HG03342 (cell line): ENCODE measurements at regions not wholly inside any gene's neighbourhood (a gene's known extent, or its start where the extent isn't known, plus 50 kb on each side); places are given as distances from the start of the nearest gene placed in this dataset.
"Not testable (repeated sequence)": the region's sequence is repeated elsewhere in the genome, so short reads cannot be mapped to it uniquely, and the experiment has no call there.

Experiments used
- ATAC-seq: cut with Tn5 transposase; IDR thresholded peaks from one replicate; pipeline ENCODE4 v1.9.1; 2021; ENCODE audit warnings: mild to moderate bottlenecking, moderate library complexity; ENCODE audit not compliant: unreplicated experiment

- no peak for ATAC-seq
Observed at GRCh38 chr7:14974688-14975087, 72.1 kb upstream of the DGKB start.

- peak; percentile 80 for ATAC-seq
Observed at GRCh38 chr7:14973712-14974428, 71.3 kb upstream of the DGKB start.

DNA sequence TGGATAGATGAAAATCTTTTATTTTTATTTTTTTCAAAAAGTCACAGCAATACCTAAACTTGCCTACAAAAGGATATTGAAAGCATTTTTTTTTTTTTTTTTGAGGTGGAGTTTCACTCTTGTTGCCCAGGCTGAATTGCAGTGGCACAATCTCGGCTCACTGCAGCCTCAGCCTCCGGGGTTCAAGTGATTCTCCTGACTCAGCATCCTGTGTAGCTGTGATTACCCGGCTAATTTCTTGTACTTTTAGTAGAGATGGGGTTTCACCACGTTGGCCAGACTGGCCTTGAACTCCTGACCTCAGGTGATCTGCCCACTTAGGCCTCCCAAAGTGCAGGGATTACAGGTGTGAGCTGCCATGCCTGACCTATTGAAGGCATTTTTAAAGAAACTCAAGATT, 69.1 kb upstream of the DGKB start:
- not testable (repeated sequence) for ATAC-seq

GRCh38 chr7:14967376-14967775, 64.8 kb upstream of the DGKB start:
- ATAC-seq, result not testable (repeated sequence)

DNA sequence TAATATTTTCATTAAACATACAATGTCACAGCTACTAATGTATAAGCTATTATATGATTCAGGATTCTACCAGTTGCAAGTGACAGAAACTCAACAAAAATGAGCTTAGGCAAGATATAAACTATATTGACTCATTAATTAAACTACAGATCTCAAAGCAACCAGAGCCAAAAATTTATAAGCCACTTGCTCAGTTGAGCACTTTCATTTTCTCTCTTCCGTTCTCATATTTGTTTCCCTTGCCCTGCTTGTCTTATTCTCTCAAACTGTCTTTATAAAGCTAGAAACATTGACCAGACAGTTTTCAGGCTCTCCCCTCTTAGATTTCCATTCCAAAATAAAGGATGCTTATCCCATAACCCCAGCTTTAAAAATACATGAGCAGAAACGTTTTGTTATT, 60.2 kb upstream of the DGKB start:
- no peak for ATAC-seq

- no peak for ATAC-seq
Observed at GRCh38 chr7:14960721-14961120, 58.2 kb upstream of the DGKB start.

DNA sequence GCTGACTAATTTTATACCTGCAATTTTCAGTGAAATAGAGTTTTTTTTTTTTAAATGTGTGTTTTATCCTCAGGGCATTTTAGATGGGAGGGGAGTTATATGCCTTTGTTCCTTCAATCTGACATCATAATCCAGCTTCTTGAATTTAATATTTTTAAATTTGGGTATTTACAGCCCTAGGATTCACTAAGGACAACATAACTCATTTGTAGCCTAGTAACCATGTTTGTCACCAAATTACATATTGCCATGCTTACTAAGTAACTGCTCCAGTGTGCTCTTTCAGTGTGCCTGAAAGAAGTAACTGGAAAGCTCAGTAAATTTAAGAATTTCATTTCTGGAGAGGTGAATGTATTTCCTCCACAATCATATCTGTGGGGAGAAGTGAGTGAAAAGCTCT, 56.8 kb upstream of the DGKB start:
- no peak for ATAC-seq

- ATAC-seq, result no peak
Observed at GRCh38 chr7:14954035-14954434, 51.5 kb upstream of the DGKB start.
